ENCODE measurements at regions not wholly inside any gene's neighbourhood (a gene's known extent, or its start where the extent isn't known, plus 50 kb on each side); places are given as distances from the start of the nearest gene placed in this dataset.

- DNase-seq (ENCODE audit: low spot score) = no peak
Measured at GRCh38 chr1:87872692-87873091, 544.0 kb downstream of the LMO4 start.

DNA sequence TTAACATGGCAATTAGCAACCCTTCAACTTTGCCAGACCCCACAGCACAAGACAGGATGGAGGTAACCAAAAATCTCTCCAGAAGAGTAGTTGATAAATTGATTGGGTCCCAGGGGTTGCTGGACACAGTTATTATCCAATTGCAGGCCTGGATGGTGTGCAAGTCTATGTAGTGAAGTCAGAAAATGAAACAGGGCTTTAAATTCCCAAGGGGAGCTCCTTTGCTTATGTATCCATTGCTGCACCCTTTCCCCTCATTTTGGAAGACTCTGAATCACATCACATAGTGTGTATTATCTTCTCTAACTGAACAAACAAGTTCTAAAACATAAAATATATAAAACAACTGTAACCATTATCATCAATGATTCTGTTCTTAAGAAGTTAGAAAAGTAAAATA lies 550.2 kb downstream of the LMO4 start:
- DNase-seq (ENCODE audit: low spot score) = no peak

GRCh38 chr1:87880098-87880760 lies 551.5 kb downstream of the LMO4 start:
- DNase-seq (ENCODE audit: low spot score) = no peak

GRCh38 chr1:87880764-87881163 lies 552.1 kb downstream of the LMO4 start:
- no peak for DNase-seq (ENCODE audit: low spot score)

- no peak for DNase-seq (ENCODE audit: low spot score)
Measured at GRCh38 chr1:87883906-87884305, 555.2 kb downstream of the LMO4 start.

GRCh38 chr1:87884581-87884980 lies 555.9 kb downstream of the LMO4 start:
- no peak for DNase-seq (ENCODE audit: low spot score)

DNA sequence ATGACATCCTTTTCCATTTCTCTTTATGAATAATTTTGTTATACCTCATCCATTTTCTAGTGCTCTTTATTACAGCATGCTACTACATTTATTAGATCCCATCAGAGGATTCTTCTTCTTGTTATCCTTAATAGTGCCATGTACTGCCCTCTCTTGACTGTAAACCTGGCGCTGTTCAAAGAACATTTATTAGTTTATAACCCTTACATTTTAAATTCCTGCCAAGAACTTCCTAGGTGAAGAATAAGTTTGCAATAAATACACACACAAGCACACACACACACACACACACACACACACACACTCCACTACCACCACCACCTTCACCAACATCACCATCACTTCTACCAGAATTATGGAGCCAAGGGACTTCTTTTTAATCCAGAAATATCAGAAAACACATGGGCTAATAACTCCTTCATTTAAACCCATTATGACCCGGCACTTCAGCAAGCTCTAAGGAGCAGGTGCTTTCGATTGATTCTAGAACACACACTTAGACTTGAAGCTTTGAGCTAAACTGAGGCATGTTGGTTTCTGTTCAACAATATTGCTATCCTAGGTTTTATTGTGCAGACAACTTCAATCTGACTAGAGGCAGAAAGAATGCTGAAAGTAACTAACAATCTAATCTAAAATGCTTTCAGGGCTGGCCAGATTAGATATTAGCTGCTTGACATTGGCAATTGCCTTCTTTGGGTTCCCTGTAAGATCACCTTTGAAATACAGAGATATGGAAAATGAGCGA lies 556.8 kb downstream of the LMO4 start:
- no peak for DNase-seq (ENCODE audit: low spot score)

DNA sequence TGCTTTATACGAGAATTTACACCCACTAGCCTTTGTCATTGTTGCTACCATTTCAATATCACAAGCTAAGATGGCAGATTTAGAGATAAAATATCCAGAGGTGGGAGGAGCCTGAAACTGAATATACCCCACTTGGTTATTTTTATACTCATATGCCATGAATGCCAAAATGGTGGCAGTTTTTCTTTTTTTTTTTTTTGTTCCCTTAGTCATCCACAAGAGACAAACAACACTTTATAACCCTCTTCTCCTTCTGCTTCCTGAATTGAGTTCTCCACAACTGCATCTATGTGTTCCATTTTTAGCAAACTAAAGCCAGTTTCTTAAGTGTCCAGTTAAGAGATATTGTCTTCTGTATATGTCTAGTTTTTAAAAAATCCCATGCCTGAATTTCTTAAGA lies 558.4 kb downstream of the LMO4 start:
- DNase-seq (ENCODE audit: low spot score) = no peak

DNA sequence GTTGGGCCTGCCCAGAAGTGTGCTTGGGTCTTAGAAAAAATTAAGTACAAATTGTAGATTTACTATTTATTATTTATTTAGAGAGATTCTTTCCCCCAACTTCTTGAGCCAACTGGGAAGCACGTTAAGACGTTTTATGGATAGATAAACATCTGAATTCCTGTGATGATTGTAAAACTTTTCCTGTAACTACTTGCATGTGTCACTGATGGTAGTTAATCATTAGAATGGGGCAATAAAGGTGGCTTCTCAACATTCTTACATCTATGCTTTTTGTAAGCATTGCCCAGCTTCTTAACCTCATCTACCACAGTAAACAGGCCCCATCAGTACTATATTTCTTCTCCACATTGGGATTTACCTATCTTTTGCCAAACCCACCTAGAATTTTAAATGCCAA lies 559.8 kb downstream of the LMO4 start:
- no peak for DNase-seq (ENCODE audit: low spot score)

GRCh38 chr1:87894062-87894461 lies 565.4 kb downstream of the LMO4 start:
- DNase-seq (ENCODE audit: low spot score) = no peak

DNA sequence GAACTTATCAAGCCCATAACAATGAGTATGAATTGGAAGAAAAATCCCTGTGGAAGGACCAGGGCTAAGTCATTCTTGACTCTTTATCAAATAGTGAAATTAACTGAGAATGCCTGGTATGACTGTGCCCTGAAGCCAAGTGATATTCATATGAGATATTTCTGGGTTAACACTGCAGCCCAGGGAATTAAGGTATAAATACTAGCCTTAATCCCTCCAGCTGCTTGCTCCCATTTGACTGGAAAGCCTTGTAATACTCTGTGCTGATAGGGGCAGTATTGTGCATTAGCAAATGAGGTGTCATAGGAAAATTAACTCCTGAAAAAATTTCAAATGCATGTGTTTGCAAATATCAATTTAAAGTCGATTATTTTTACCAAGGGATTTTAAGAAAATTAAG lies 568.8 kb downstream of the LMO4 start:
- DNase-seq (ENCODE audit: low spot score) = no peak

- no peak for DNase-seq (ENCODE audit: low spot score)
Measured at GRCh38 chr1:87898431-87898830, 569.8 kb downstream of the LMO4 start.

DNA sequence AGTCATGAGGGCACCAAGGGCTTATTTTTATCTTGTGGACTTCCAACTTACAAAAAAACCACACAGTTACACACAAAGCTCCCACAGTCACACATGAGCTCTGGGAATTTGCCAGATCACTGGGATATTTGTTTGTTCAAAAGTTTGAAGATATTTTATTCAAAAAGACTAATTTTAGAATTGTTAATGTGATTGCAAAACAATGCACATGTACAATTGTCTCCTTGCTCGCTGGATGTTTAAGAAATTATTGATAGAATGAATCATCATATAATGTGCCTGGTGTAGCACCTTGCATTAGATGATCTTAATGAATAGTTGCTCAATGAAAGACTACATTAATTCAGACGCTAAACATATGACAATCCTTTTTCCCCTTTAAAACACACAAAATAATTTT lies 570.3 kb downstream of the LMO4 start:
- DNase-seq (ENCODE audit: low spot score) = no peak

DNA sequence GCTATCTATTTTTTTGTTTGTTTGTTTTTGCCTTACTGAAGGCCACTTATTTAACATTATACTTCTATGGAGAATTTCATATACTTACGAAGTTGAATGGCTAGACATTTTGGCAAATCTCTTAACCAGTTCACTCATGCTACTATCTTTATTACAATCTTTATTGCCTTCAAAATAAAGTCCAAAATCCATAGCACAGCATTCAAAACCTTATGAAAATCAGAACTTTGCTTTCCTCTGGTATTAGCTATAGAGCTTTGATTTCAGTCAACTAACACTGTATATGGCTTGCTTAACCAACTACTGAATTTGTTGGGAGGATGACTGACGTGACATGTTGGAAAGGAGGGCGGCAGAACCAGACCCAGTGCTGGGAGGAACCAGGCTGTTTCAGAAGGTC lies 571.1 kb downstream of the LMO4 start:
- no peak for DNase-seq (ENCODE audit: low spot score)

DNA sequence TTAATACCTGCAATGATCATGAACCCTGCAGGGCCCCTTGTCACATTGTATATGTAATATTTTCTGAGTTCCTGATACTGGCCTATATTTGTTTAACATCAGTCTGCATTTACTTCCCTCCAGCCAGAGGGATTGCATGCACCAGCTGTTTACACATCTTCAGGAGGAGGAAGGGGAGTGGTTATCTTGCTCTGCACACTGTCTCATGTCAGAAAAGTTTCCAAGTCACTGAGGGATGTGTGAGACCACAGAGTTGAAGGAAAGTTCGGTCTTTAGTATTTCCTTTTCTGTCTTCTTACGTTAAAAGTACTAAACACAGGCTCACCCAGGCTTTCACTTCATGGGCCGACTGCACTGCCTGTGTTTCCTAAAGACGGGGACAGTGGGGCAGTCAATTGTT lies 574.1 kb downstream of the LMO4 start:
- peak; percentile 68 for DNase-seq (ENCODE audit: low spot score)

DNA sequence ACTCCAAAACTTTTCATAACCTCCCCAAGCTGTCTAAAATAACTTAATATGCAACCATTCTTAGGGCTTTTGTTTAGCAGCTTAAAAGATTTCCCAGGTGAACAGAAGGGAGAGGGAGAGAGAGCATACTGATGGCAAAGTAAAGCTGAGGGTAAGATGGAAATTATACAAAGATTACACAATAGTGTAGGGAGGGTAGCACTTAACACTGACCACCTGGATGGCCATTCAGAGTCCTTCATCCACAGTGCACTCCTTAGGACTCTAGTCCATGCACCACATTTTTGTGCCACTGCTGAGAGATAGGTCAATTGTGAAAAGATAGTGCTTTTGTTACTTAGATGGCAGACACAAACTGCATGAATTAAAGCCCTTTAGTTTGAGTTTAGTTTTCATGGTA lies 574.6 kb downstream of the LMO4 start:
- no peak for DNase-seq (ENCODE audit: low spot score)

DNA sequence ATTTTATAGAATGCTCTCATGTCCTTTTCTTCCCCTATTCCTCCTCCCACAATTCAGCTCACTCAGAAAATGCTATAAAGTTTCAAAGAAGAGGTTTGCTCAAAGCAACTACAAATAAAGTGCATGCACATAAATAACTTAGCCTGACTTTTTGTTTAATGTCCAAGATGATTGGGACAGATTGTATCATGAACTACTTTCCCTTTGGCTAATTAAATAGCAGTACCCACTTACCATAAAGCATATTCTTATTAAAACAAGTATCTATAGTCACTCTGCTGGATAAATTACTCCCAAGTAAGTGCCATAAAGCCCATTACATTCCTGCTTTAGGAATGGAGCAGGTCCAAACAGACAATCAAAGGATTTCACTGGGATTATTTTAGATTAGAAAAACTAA lies 576.0 kb downstream of the LMO4 start:
- DNase-seq (ENCODE audit: low spot score) = no peak

GRCh38 chr1:87905651-87906050 lies 577.0 kb downstream of the LMO4 start:
- DNase-seq (ENCODE audit: low spot score) = no peak

- DNase-seq (ENCODE audit: low spot score) = no peak
Measured at GRCh38 chr1:87906078-87906477, 577.4 kb downstream of the LMO4 start.

DNA sequence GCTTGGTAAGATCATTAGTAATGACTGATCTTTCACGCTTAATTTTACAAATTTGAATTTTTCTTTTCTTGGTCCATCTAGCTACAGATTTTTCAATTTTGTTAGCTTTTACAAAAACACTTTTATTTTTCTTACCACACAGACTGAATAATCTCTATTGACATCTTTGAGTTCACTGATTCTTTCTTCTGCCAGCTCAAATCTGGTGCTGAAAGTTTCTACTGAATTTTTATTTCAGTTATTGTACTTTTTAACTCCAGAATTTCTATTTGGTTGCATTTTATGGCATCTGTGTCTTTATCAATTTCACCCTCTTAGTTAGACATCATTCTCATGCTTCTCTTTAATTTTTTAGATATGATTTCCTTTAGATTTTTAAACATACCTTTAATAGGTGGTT lies 584.7 kb downstream of the LMO4 start:
- no peak for DNase-seq (ENCODE audit: low spot score)

DNA sequence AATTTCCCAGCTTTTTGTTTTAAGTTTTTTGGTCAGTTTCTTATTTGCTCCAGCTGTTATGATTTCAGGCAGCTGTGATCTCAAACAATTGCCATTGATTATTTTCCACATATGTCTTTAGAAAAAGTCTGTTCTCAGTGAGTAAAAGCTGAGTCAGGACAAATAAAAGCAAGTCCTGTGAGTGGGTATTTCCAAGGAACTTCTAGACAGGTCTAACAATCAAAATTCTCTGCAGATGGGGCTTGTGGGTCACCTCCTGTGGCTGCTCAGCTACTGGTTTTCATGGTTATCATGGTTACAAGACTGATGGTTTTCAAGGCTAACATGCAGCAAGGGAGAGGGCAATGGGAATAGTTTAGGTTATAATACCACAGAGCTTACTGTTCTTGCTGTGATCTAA lies 585.7 kb downstream of the LMO4 start:
- DNase-seq (ENCODE audit: low spot score) = no peak

DNA sequence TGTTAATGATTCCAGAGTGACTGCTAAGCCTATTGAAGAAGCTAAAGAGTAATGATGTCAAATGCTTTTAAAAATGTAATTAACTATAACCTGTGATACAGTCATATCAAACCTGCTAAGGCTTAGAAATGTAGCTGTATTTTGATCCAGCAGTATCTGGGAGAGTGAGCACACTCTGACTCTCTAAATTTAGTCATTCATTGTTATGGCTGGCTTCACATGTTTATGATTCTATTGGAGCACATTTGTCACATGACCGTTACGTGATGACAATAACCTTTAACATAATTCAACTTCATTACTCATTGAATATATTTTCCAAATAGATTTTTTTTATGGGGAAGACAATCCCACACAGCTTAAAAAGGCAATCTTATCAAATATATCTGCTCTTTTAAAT lies 587.1 kb downstream of the LMO4 start:
- no peak for DNase-seq (ENCODE audit: low spot score)

- DNase-seq (ENCODE audit: low spot score) = no peak
Measured at GRCh38 chr1:87916965-87917364, 588.3 kb downstream of the LMO4 start.

- DNase-seq (ENCODE audit: low spot score) = no peak
Measured at GRCh38 chr1:87918398-87918797, 589.7 kb downstream of the LMO4 start.

Measured in mucosa of gallbladder (tissue), 1 donor.